ENCODE measurements at regions not wholly inside any gene's neighbourhood (a gene's known extent, or its start where the extent isn't known, plus 50 kb on each side); places are given as distances from the start of the nearest gene placed in this dataset.

DNA sequence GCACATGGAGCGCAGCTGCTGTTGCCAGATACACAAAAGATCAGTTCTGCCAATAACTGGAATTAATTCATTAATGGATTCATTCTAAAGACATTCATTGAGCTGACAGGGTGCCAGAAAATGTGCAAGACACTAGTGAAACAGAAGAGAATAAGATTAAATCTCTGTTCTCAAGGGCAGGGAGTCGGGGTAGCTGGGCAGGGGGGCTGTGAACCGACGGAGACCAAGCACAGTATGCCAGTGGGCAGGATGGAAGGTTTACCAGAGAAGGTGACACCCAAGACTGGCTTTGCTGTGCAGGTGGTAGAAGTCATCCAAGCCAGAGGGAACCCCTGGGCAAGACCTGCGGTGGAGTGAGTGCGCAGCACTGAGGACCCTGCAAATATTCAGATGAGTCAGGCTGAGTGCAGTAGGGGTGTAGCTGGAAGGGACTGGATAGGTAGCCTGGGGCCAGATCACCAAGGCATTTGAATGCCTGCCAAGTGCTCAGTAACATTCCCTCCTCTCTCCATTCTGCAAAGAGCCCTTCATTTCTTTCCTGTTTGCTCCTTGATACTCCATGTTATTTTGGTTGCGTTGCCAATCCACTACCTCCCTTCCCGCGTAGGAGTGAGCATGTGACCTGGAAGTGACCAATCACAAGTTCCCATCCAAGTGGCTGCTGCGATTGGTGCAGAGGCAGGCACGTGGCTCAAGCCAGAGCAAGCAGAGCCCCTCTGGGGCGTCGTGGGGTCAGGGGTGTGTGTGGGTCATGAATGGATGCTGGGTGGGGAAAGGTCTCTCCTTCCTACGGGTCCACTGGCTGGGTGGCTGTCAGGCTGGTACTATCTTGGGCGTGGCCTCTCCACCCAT lies 413.1 kb downstream of the PTPRU start:
- TF ChIP-seq CTCF (IDR thresholded peaks at IDR 0.05) (no peak), POLR2A (IDR thresholded peaks at IDR 0.05) (no peak)

Measured in ovary (tissue), 3 donors.